ENCODE measurements at regions not wholly inside any gene's neighbourhood (a gene's known extent, or its start where the extent isn't known, plus 50 kb on each side); places are given as distances from the start of the nearest gene placed in this dataset.

- Histone ChIP-seq H3K36me3 (ENCODE audit: control insufficient read depth in 2 of 2, insufficient read depth in 2 of 2, low read length in 1 of 2) (no peaks in the 10 kb centered on the region), H3K27ac (ENCODE audit: control insufficient read depth, insufficient read depth) (no peak overlapping the region), H3K4me2 (ENCODE audit: control insufficient read depth, insufficient read depth) (no peak overlapping the region), H3K4me3 (no peak overlapping the region), H4K20me1 (ENCODE audit: control insufficient read depth, insufficient read depth) (no peaks in the 10 kb centered on the region), H3K27me3 (replicated peaks in 1 of 2; ENCODE audit: control insufficient read depth in 2 of 2, insufficient read depth in 2 of 2, low read length in 1 of 2) (no peaks in the 10 kb centered on the region), H2AFZ (ENCODE audit: control insufficient read depth, low read depth, low read length) (no peak overlapping the region), H3K4me1 (ENCODE audit: control insufficient read depth, insufficient read depth, low read length) (no peaks in the 10 kb centered on the region), H3K9ac (ENCODE audit: control insufficient read depth, insufficient read depth, low read length) (no peak overlapping the region), H3K9me3 (replicated peaks; ENCODE audit: control insufficient read depth, insufficient read depth, low read length) (no peaks in the 10 kb centered on the region), H3K79me2 (ENCODE audit: control insufficient read depth, insufficient read depth, low read length) (no peaks in the 10 kb centered on the region)
- BruUV-seq (replicated peaks): no TSS peak
- in situ Hi-C loops (cut with MboI) (no loop called here), intact Hi-C loops (cut with micrococcal nuclease; ENCODE audit: unreplicated experiment) (no loop called here)
- DNase-seq (ENCODE audit: low read depth, low spot score): no peak
- POLR2A ChIA-PET: no interaction called here
- SMC1A ChIA-PET (ENCODE audit: uncharacterized antibody, unreplicated experiment): no interaction called here
- TF ChIP-seq POLR2AphosphoS2 (IDR thresholded peaks at IDR 0.05; ENCODE audit: low read depth, low read length) (no peak), MEF2B (IDR thresholded peaks at IDR 0.05; ENCODE audit: partially characterized antibody, poor library complexity, severe bottlenecking) (no peak), NR2C2 (IDR thresholded peaks at IDR 0.05; ENCODE audit: borderline replicate concordance, control insufficient read depth, insufficient read length, low read depth) (no peak), USF1 (IDR thresholded peaks at IDR 0.05; ENCODE audit: borderline replicate concordance, extremely low read length, insufficient read depth, low read depth, low read length) (no peak), SMAD5 (IDR thresholded peaks at IDR 0.05; ENCODE audit: low read depth) (no peak), JUND (IDR thresholded peaks at IDR 0.05; ENCODE audit: low read depth, low read length) (no peak), CREM (IDR thresholded peaks at IDR 0.05; ENCODE audit: low read depth) (no peak), NR2C1 (IDR thresholded peaks at IDR 0.05) (no peak), STAT3 (IDR thresholded peaks at IDR 0.05; ENCODE audit: low read depth, low read length) (no peak), NBN (IDR thresholded peaks at IDR 0.05) (no peak), KLF5 (IDR thresholded peaks at IDR 0.05; ENCODE audit: partially characterized antibody) (no peak)
- TF ChIP-seq, protein P1, sequence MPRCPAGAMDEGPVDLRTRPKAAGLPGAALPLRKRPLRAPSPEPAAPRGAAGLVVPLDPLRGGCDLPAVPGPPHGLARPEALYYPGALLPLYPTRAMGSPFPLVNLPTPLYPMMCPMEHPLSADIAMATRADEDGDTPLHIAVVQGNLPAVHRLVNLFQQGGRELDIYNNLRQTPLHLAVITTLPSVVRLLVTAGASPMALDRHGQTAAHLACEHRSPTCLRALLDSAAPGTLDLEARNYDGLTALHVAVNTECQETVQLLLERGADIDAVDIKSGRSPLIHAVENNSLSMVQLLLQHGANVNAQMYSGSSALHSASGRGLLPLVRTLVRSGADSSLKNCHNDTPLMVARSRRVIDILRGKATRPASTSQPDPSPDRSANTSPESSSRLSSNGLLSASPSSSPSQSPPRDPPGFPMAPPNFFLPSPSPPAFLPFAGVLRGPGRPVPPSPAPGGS (IDR thresholded peaks at IDR 0.05; ENCODE audit: borderline replicate concordance, insufficient read depth, low read depth, low read length, poor library complexity, severe bottlenecking): no peak
- CTCF ChIA-PET: interaction anchor here (1.3 kb wide), 1 partner anchor 11 kb away, joined by 3 read pairs; no protein-coding TSS in a partner anchor
- WGBS (ENCODE audit: insufficient coverage, insufficient replicate concordance, low lambda C conversion rate, missing lambda C conversion rate): 2% methylated on average over 2 of the region's 2 CpGs
- RAD21 ChIA-PET (ENCODE audit: unreplicated experiment): no interaction called here
- ATAC-seq: no peak
- no peak for FAIRE-seq
Observed at GRCh38 chr4:54428940-54429339, 199.8 kb downstream of the PDGFRA start.

All from GM12878 (cell line).